HCT116 (cell line): ENCODE measurements at regions not wholly inside any gene's neighbourhood (a gene's known extent, or its start where the extent isn't known, plus 50 kb on each side); places are given as distances from the start of the nearest gene placed in this dataset.

Experiments
- EZH2phosphoT487 ChIP-seq: fragments of 200-600 bp; IDR thresholded peaks from 2 replicates; pipeline ENCODE4 v1.6.1; 2018; ENCODE audit warnings: antibody characterized with exemption, borderline replicate concordance
- MAX ChIP-seq: IDR thresholded peaks from 2 replicates; pipeline ENCODE4 v1.6.1; 2012
- POLR2AphosphoS5 ChIP-seq: IDR thresholded peaks from 2 replicates; pipeline ENCODE4 v1.6.1; 2011; ENCODE audit warnings: mild to moderate bottlenecking, low read depth, low read length, moderate library complexity

- no peak for TF ChIP-seq MAX
- no peak for TF ChIP-seq EZH2phosphoT487
- TF ChIP-seq POLR2AphosphoS5, result no peak
These were observed 145.7 kb upstream of the GGTLC1 start for GRCh38 chr20:24134284-24134683.
